SK-N-SH (cell line): ENCODE measurements at regions not wholly inside any gene's neighbourhood (a gene's known extent, or its start where the extent isn't known, plus 50 kb on each side); places are given as distances from the start of the nearest gene placed in this dataset.

Experiments used
- CTCF ChIA-PET: fragments of 300-600, 350-600 bp; formaldehyde crosslinking; extraction: SDS; loops from one replicate; lab custom pipeline; 2021; lab: Yijun Ruan, JAX
- POLR2A ChIA-PET: fragments of 350-600 bp; sonication (Branson Sonifier 250); formaldehyde crosslinking; extraction: SDS; loops from one replicate; lab custom pipeline; 2020; ENCODE audit warnings: antibody characterized with exemption, inconsistent platforms; lab: Yijun Ruan, JAX
- DNase-seq: peaks from one replicate; pipeline ENCODE4 v3.0.0; 2012
- H2AFZ ChIP-seq: fragments of 200-600 bp; sonication (generic); 2 replicates; pipeline ENCODE4 v1.8.1; 2016; ENCODE audit warnings: antibody characterized with exemption, mild to moderate bottlenecking, low read depth
- H3F3A ChIP-seq: fragments of 200-600 bp; sonication (generic); replicated peaks from 2 replicates; pipeline ENCODE3; 2016; ENCODE audit warnings: antibody characterized with exemption, mild to moderate bottlenecking; ENCODE audit not compliant: insufficient read depth
- H3K27ac ChIP-seq, 2 experiments: fragments of 200-500 bp in 1 of 2; fragments of 200-600 bp in 1 of 2; sonication (Bioruptor generic) in 1 of 2; sonication (generic), shearing (Covaris generic) in 1 of 2; 2 replicates each; pipeline versions ENCODE4 v1.5.1 to v1.6.1; 2014 to 2016; ENCODE audit warnings: low read depth in 2 of 2, inconsistent platforms in 1 of 2, low read length in 1 of 2, mild to moderate bottlenecking in 1 of 2, mixed read lengths in 1 of 2
- H3K27me3 ChIP-seq: fragments of 200-600 bp; sonication (generic), shearing (Covaris generic); 2 replicates; pipeline ENCODE4 v1.6.1; 2016; ENCODE audit warnings: mixed run types; ENCODE audit not compliant: insufficient read depth
- H3K36me3 ChIP-seq, 2 experiments: fragments of 200-500 bp in 1 of 2; fragments of 200-600 bp in 1 of 2; sonication (Bioruptor generic) in 1 of 2; sonication (generic) in 1 of 2; replicated peaks in 1 of 2; 2 replicates each; pipeline versions ENCODE3 to v1.5.1; 2014 to 2016; ENCODE audit warnings: low read length in 1 of 2, mild to moderate bottlenecking in 1 of 2; ENCODE audit not compliant: insufficient read depth in 2 of 2, control insufficient read depth in 1 of 2
- H3K4me1 ChIP-seq, 2 experiments: fragments of 200-500 bp in 1 of 2; fragments of 200-600 bp in 1 of 2; sonication (Bioruptor generic) in 1 of 2; sonication (generic), shearing (Covaris generic) in 1 of 2; 2 replicates each; pipeline versions ENCODE4 v1.5.1 to v1.6.1; 2014 to 2016; ENCODE audit warnings: low read depth in 1 of 2, low read length in 1 of 2, mixed run types in 1 of 2; ENCODE audit not compliant: insufficient read depth in 2 of 2, control insufficient read depth in 1 of 2
- H3K4me2 ChIP-seq: fragments of 200-600 bp; sonication (generic), shearing (Covaris generic); 2 replicates; pipeline ENCODE4 v1.6.1; 2017; ENCODE audit warnings: mixed run types
- H3K4me3 ChIP-seq, 2 experiments: fragments of 200-500 bp in 1 of 2; fragments of 200-600 bp in 1 of 2; sonication (Bioruptor generic) in 1 of 2; sonication (generic), shearing (Covaris generic) in 1 of 2; 2 replicates each; pipeline versions ENCODE4 v1.5.1 to v1.8.1; 2014 to 2016; ENCODE audit warnings: low read depth in 2 of 2, inconsistent platforms in 1 of 2, low read length in 1 of 2, mild to moderate bottlenecking in 1 of 2, mixed read lengths in 1 of 2, moderate library complexity in 1 of 2
- H3K79me2 ChIP-seq: fragments of 200-600 bp; sonication (generic); 2 replicates; pipeline ENCODE4 v1.8.1; 2017; ENCODE audit warnings: mild to moderate bottlenecking; ENCODE audit not compliant: insufficient read depth
- H3K9ac ChIP-seq: fragments of 200-600 bp; sonication (generic); 2 replicates; pipeline ENCODE4 v1.6.1; 2017; ENCODE audit warnings: mixed run types
- H3K9me2 ChIP-seq: fragments of 200-600 bp; sonication (generic); 2 replicates; pipeline ENCODE4 v1.6.1; 2017; ENCODE audit warnings: mixed run types
- H3K9me3 ChIP-seq: fragments of 200-600 bp; sonication (generic); 2 replicates; pipeline ENCODE4 v1.6.1; 2017; ENCODE audit warnings: mixed run types, mild to moderate bottlenecking, moderate library complexity
- H4K20me1 ChIP-seq: fragments of 200-600 bp; sonication (generic); 2 replicates; pipeline ENCODE4 v1.6.1; 2017; ENCODE audit warnings: mild to moderate bottlenecking, mixed run types; ENCODE audit not compliant: insufficient read depth
- CHD2 ChIP-seq: fragments of 150-350 bp; IDR thresholded peaks from 2 replicates; pipeline ENCODE4 v1.6.1; 2018; ENCODE audit warnings: low read length; ENCODE audit not compliant: partially characterized antibody
- EP300 ChIP-seq, 2 experiments: IDR thresholded peaks; 2 replicates each; pipeline versions ENCODE4 v1.4.0 to v1.6.1; 2012; ENCODE audit warnings: borderline replicate concordance in 1 of 2, low read depth in 1 of 2, low read length in 1 of 2
- EZH2phosphoT487 ChIP-seq: fragments of 200-600 bp; sonication (generic); IDR thresholded peaks from 2 replicates; pipeline ENCODE4 v1.6.1; 2017; ENCODE audit warnings: low read depth, mixed run types, mild to moderate bottlenecking, antibody characterized with exemption, moderate library complexity, borderline replicate concordance
- FOSL2 ChIP-seq: IDR thresholded peaks from 2 replicates; pipeline ENCODE4 v1.4.0; 2012; ENCODE audit warnings: low read depth, mild to moderate bottlenecking, moderate library complexity, borderline replicate concordance
- FOXM1 ChIP-seq: IDR thresholded peaks from 2 replicates; pipeline ENCODE4 v1.4.0; 2012; ENCODE audit warnings: low read depth, mild to moderate bottlenecking
- IRF3 ChIP-seq: fragments of 150-350 bp; IDR thresholded peaks from 2 replicates; pipeline ENCODE4 v1.6.1; 2016; ENCODE audit warnings: mild to moderate bottlenecking, low read depth, low read length
- JUND ChIP-seq: IDR thresholded peaks from 2 replicates; pipeline ENCODE4 v1.4.0; 2012
- NFIC ChIP-seq: IDR thresholded peaks from 2 replicates; pipeline ENCODE4 v1.4.0; 2012; ENCODE audit warnings: borderline replicate concordance
- NRF1 ChIP-seq: IDR thresholded peaks from 2 replicates; pipeline ENCODE4 v1.6.1; 2012; ENCODE audit warnings: low read depth, mild to moderate bottlenecking, low read length
- POLR2AphosphoS5 ChIP-seq: IDR thresholded peaks from 2 replicates; pipeline ENCODE4 v1.6.1; 2012; ENCODE audit warnings: low read depth, low read length
- RCOR1 ChIP-seq: fragments of 150-350 bp; IDR thresholded peaks from 2 replicates; pipeline ENCODE4 v1.6.1; 2017; ENCODE audit warnings: antibody characterized with exemption, low read length
- SMC3 ChIP-seq: IDR thresholded peaks from 2 replicates; pipeline ENCODE4 v1.6.1; 2012; ENCODE audit warnings: low read depth, low read length, improper control_type of control experiment
- TCF12 ChIP-seq: IDR thresholded peaks from 2 replicates; pipeline ENCODE4 v1.4.0; 2012
- WGBS: methylation state at CpG from one replicate; pipeline ENCODE4 v1.1.6; 2017; ENCODE audit warnings: low lambda C conversion rate; 5-methylcytosine and 5-hydroxymethylcytosine counted together
- TF ChIP-seq, protein P1 (sequence below): IDR thresholded peaks from 2 replicates; pipeline ENCODE4 v1.6.1; 2012; ENCODE audit warnings: mild to moderate bottlenecking, low read depth, low read length, moderate library complexity
- TF ChIP-seq, protein P2 (sequence below): fragments of 150-350 bp; IDR thresholded peaks from 2 replicates; pipeline ENCODE4 v1.6.1; 2017; ENCODE audit warnings: antibody characterized with exemption, low read length, low read depth, borderline replicate concordance
- TF ChIP-seq, protein P3 (sequence below): IDR thresholded peaks from 2 replicates; pipeline ENCODE4; 2012

- CTCF ChIA-PET = interaction anchor here (1.3 to 1.8 kb wide), 3 partner anchors 9 to 1040 kb away, joined by 3 to 5 read pairs (median 4); no protein-coding TSS in a partner anchor
- H3K27me3 ChIP-seq = no peaks in the 10 kb centered on the region
Measured at GRCh38 chr11:42542336-42542735, 769.5 kb upstream of the API5 start.

DNA sequence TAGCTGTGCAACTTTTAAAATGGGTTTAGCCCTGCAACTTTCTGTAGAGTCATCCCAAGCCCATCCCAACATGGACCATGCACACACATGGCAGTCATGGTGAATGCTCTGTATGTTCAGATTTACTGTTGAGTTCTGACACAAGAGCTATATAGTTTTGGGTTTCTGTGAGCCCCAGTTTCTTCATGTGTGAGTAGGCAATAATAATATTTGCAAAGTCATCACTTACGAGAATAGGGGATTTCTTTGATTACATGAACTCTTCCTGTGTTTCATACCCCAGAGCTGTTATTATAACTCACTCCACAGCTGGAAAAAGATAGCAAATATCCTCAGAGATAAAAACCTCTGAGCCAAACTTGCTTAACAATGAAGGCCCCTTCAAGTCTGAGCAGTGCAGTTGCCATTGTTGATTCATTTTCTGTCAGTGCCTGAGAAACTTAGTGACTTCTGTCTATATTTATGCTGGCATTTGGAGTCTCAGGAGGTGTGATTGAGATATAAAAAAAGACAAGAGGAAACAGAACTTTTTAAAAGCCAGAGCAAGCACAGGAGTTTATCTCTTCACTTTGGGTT, 767.9 kb upstream of the API5 start:
- Histone ChIP-seq H3K36me3 (no peaks in the 10 kb centered on the region), H3K4me1 (no peaks in the 10 kb centered on the region), H4K20me1 (no peaks in the 10 kb centered on the region), H3F3A (no peaks in the 10 kb centered on the region), H3K79me2 (no peaks in the 10 kb centered on the region), H3K9ac (no peak overlapping the region), H3K4me2 (no peak overlapping the region), H3K27me3 (no peaks in the 10 kb centered on the region), H3K27ac (no peak overlapping the region), H3K9me3 (no peaks in the 10 kb centered on the region), H3K4me3 (no peak overlapping the region), H3K9me2 (no peaks in the 10 kb centered on the region), H2AFZ (no peak overlapping the region)
- DNase-seq = no peak
- ChIA-PET POLR2A (no interaction called here), CTCF (no interaction called here)
- no peak for TF ChIP-seq NFIC
- no peak for TF ChIP-seq EP300 (IDR thresholded peaks at IDR 0.05; ENCODE audit: borderline replicate concordance in 1 of 2, low read depth in 1 of 2, low read length in 1 of 2)
- TF ChIP-seq POLR2AphosphoS5 = no peak
- TF ChIP-seq SMC3 = no peak
- TF ChIP-seq IRF3 = no peak
- TF ChIP-seq FOSL2 = no peak
- TF ChIP-seq EZH2phosphoT487 = no peak
- TF ChIP-seq RCOR1 = no peak
- TF ChIP-seq, protein P1, sequence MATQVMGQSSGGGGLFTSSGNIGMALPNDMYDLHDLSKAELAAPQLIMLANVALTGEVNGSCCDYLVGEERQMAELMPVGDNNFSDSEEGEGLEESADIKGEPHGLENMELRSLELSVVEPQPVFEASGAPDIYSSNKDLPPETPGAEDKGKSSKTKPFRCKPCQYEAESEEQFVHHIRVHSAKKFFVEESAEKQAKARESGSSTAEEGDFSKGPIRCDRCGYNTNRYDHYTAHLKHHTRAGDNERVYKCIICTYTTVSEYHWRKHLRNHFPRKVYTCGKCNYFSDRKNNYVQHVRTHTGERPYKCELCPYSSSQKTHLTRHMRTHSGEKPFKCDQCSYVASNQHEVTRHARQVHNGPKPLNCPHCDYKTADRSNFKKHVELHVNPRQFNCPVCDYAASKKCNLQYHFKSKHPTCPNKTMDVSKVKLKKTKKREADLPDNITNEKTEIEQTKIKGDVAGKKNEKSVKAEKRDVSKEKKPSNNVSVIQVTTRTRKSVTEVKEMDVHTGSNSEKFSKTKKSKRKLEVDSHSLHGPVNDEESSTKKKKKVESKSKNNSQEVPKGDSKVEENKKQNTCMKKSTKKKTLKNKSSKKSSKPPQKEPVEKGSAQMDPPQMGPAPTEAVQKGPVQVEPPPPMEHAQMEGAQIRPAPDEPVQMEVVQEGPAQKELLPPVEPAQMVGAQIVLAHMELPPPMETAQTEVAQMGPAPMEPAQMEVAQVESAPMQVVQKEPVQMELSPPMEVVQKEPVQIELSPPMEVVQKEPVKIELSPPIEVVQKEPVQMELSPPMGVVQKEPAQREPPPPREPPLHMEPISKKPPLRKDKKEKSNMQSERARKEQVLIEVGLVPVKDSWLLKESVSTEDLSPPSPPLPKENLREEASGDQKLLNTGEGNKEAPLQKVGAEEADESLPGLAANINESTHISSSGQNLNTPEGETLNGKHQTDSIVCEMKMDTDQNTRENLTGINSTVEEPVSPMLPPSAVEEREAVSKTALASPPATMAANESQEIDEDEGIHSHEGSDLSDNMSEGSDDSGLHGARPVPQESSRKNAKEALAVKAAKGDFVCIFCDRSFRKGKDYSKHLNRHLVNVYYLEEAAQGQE = no peak
- TF ChIP-seq, protein P2, sequence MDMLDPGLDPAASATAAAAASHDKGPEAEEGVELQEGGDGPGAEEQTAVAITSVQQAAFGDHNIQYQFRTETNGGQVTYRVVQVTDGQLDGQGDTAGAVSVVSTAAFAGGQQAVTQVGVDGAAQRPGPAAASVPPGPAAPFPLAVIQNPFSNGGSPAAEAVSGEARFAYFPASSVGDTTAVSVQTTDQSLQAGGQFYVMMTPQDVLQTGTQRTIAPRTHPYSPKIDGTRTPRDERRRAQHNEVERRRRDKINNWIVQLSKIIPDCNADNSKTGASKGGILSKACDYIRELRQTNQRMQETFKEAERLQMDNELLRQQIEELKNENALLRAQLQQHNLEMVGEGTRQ = no peak
- WGBS = 17% methylated on average over 1 of the region's 1 CpG

More at GRCh38 chr11:42542336-42542735, 769.5 kb upstream of the API5 start:
- POLR2A ChIA-PET = no interaction called here
- no peak for DNase-seq
- Histone ChIP-seq H3K9me3 (no peaks in the 10 kb centered on the region), H3K36me3 (no peaks in the 10 kb centered on the region), H3K9ac (no peak overlapping the region), H3K4me3 (no peak overlapping the region), H2AFZ (no peak overlapping the region), H3K27ac (no peak overlapping the region), H3F3A (no peaks in the 10 kb centered on the region), H4K20me1 (no peaks in the 10 kb centered on the region), H3K4me1 (no peaks in the 10 kb centered on the region), H3K4me2 (no peak overlapping the region), H3K79me2 (no peaks in the 10 kb centered on the region), H3K9me2 (no peaks in the 10 kb centered on the region)
- WGBS = 0% methylated on average over 1 of the region's 1 CpG
- TF ChIP-seq SMC3 = no peak
- no peak for TF ChIP-seq NRF1
- no peak for TF ChIP-seq JUND
- no peak for TF ChIP-seq RCOR1
- TF ChIP-seq FOXM1 = no peak
- TF ChIP-seq, protein P3, sequence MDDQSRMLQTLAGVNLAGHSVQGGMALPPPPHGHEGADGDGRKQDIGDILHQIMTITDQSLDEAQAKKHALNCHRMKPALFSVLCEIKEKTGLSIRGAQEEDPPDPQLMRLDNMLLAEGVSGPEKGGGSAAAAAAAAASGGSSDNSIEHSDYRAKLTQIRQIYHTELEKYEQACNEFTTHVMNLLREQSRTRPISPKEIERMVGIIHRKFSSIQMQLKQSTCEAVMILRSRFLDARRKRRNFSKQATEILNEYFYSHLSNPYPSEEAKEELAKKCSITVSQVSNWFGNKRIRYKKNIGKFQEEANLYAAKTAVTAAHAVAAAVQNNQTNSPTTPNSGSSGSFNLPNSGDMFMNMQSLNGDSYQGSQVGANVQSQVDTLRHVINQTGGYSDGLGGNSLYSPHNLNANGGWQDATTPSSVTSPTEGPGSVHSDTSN = no peak
- no peak for TF ChIP-seq EZH2phosphoT487
- TF ChIP-seq EP300 (IDR thresholded peaks at IDR 0.05; ENCODE audit: borderline replicate concordance in 1 of 2, low read depth in 1 of 2, low read length in 1 of 2) = no peak
- no peak for TF ChIP-seq CHD2
- no peak for TF ChIP-seq TCF12
